Left lobe of liver (tissue), 2 donors: ENCODE measurements at regions not wholly inside any gene's neighbourhood (a gene's known extent, or its start where the extent isn't known, plus 50 kb on each side); places are given as distances from the start of the nearest gene placed in this dataset.
"Not testable (repeated sequence)": the region's sequence is repeated elsewhere in the genome, so short reads cannot be mapped to it uniquely, and the experiment has no call there.

Experiments
- ATAC-seq: fragments of 200-7000 bp; cut with Tn5 transposase; one replicate; pipeline ENCODE4 v1.9.1; 2020; ENCODE audit warnings: mild to moderate bottlenecking, moderate library complexity
- DNase-seq: peaks from one replicate; pipeline ENCODE4 v3.0.0-alpha.2; 2020; ENCODE audit warnings: low spot score
- donor health status: DM: no; HTN: no; CAD: no; lungs with moderate emphysema.
- donor health status: DM: no; HTN: yes; CAD: no.

- DNase-seq: no peak
- ATAC-seq: no peak
Observed at GRCh38 chr5:21615195-21615765, 1237.9 kb downstream of the CDH12 start.

- ATAC-seq (no peak), DNase-seq (no peak)
Observed at GRCh38 chr5:21613971-21614488, 1239.1 kb downstream of the CDH12 start.

- DNase-seq: no peak
- ATAC-seq: no peak
Observed at GRCh38 chr5:21603796-21604195, 1249.3 kb downstream of the CDH12 start.

- DNase-seq (no peak), ATAC-seq (no peak)
Observed at GRCh38 chr5:21594566-21594965, 1258.6 kb downstream of the CDH12 start.

- DNase-seq (no peak), ATAC-seq (no peak)
Observed at GRCh38 chr5:21593261-21593660, 1259.9 kb downstream of the CDH12 start.

GRCh38 chr5:21581508-21581907 is 1271.6 kb downstream of the CDH12 start:
- DNase-seq (no peak), ATAC-seq (no peak)

GRCh38 chr5:21574961-21575360 is 1278.2 kb downstream of the CDH12 start:
- no peak for DNase-seq
- ATAC-seq: no peak

GRCh38 chr5:21574438-21574837 is 1278.7 kb downstream of the CDH12 start:
- DNase-seq (no peak), ATAC-seq (no peak)

GRCh38 chr5:21573416-21574314 is 1279.5 kb downstream of the CDH12 start:
- DNase-seq (no peak), ATAC-seq (no peak)

GRCh38 chr5:21571196-21571595 is 1281.9 kb downstream of the CDH12 start:
- DNase-seq, ATAC-seq: not testable (repeated sequence)

GRCh38 chr5:21559109-21559508 is 1294.0 kb downstream of the CDH12 start:
- ATAC-seq, DNase-seq: not testable (repeated sequence)

GRCh38 chr5:21552263-21552662 is 1300.9 kb downstream of the CDH12 start:
- not testable (repeated sequence) for ATAC-seq, DNase-seq

- DNase-seq, ATAC-seq: not testable (repeated sequence)
Observed at GRCh38 chr5:21550916-21551315, 1302.2 kb downstream of the CDH12 start.

- not testable (repeated sequence) for DNase-seq, ATAC-seq
Observed at GRCh38 chr5:21547656-21548055, 1305.5 kb downstream of the CDH12 start.

GRCh38 chr5:21535114-21535513 is 1318.0 kb downstream of the CDH12 start:
- ATAC-seq, DNase-seq: not testable (repeated sequence)

- DNase-seq, ATAC-seq: not testable (repeated sequence)
Observed at GRCh38 chr5:21521157-21521556, 1332.0 kb downstream of the CDH12 start.

GRCh38 chr5:21496926-21497325 is 1356.2 kb downstream of the CDH12 start:
- ATAC-seq: not testable (repeated sequence)

GRCh38 chr5:21496056-21496455 is 1357.1 kb downstream of the CDH12 start:
- ATAC-seq, DNase-seq: not testable (repeated sequence)

More at GRCh38 chr5:21496926-21497325, 1356.2 kb downstream of the CDH12 start:
- DNase-seq: not testable (repeated sequence)

- DNase-seq, ATAC-seq: not testable (repeated sequence)
Observed at GRCh38 chr5:21495235-21495634, 1357.9 kb downstream of the CDH12 start.

- DNase-seq, ATAC-seq: not testable (repeated sequence)
Observed at GRCh38 chr5:21494033-21494432, 1359.1 kb downstream of the CDH12 start.

- not testable (repeated sequence) for ATAC-seq, DNase-seq
Observed at GRCh38 chr5:21491182-21491581, 1362.0 kb downstream of the CDH12 start.

GRCh38 chr5:21488828-21489227 is 1364.3 kb downstream of the CDH12 start:
- DNase-seq, ATAC-seq: not testable (repeated sequence)
